ENCODE measurements at regions not wholly inside any gene's neighbourhood (a gene's known extent, or its start where the extent isn't known, plus 50 kb on each side); places are given as distances from the start of the nearest gene placed in this dataset.

DNA sequence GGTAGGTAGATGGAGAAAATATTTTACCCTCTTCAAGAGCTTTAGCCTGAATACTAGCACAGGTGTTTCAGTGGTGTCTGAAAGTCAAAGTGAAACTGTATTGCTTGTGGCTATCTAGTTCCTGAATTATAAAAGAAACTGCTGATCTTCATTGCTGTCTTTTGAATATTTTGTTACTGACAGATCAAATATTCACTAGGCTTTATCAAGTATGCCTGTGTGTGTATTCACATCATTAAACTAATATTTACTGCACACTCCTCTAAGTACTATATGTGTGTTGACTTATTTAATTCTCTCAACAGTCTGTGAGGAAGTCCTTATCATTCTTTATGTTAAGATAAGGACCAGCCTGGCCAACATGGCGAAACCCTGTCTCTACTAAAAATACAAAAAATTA is 139.6 kb downstream of the SOCS6 start:
- DNase-seq (no peak), ATAC-seq (no peak)
- Histone ChIP-seq H3K9me3 (ENCODE audit: control insufficient read depth, low read length) (no peaks in the 10 kb centered on the region), H3K4me1 (ENCODE audit: control insufficient read depth, insufficient read depth, low read length) (peaks cover 2% of the 10 kb centered on the region), H3K4me3 (ENCODE audit: low read length) (no peak overlapping the region), H3K27ac (ENCODE audit: low read length) (no peak overlapping the region), H3K27me3 (ENCODE audit: control insufficient read depth, insufficient read depth) (no peaks in the 10 kb centered on the region)
- intact Hi-C loops (cut with DNase I) = loop anchor here in 2 of 4 donors (10.0 kb wide), 2 partner anchors 124 to 134 kb away; no protein-coding TSS in a partner anchor
- WGBS = 77% methylated on average over 1 of the region's 1 CpG

DNA sequence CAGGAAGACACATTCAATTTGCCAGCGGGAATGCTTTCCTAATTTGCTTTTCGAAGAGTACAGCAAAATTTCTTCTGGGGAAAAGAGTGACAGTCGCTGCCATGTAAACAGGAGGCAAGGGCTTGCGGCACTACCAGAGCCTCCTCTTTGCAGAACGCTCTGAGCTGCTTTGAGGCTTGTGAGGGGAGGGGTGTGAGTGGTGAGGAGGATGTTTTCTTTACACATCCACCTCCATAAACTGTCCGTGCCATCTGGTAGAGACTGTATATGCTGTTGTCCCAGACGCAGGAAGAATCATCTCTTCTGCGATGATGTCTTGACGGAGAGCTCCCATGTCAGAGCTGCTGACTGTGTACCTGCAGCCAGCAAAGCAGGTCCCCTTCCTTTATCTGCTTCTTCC is 138.0 kb downstream of the SOCS6 start:
- no peak overlapping the region for H3K4me3 ChIP-seq (ENCODE audit: low read length)
- H3K27ac ChIP-seq (ENCODE audit: low read length) = no peak overlapping the region
- peaks cover 6% of the 10 kb centered on the region for H3K4me1 ChIP-seq (ENCODE audit: control insufficient read depth, insufficient read depth, low read length)
- no peaks in the 10 kb centered on the region for H3K27me3 ChIP-seq (ENCODE audit: control insufficient read depth, insufficient read depth)
- intact Hi-C loops (cut with DNase I) = loop anchor here in 2 of 4 donors (10.0 kb wide), 2 partner anchors 122 to 132 kb away; no protein-coding TSS in a partner anchor
- ATAC-seq (no peak), DNase-seq (no peak)
- no peaks in the 10 kb centered on the region for H3K9me3 ChIP-seq (ENCODE audit: control insufficient read depth, low read length)
- WGBS = 89% methylated on average over 9 of the region's 9 CpGs

DNA sequence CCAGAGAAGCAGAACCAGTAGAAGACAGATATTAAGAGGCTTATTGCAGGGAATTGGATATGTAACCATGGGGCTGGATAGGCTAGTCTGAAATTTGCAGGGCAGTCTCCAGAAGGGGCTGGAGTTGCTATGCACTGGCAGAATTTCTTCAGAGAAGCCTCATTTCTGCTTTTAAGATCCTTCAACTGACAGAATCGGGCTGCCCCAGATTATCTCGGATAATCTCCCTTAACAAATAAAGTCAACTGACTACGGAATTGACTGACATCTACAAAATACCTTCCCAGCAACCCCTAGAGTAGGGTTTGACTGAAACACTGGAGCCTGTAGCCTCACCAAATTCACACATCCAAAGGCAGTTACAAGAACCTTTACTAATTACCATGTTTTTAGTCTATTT is 136.4 kb downstream of the SOCS6 start:
- ATAC-seq (no peak), DNase-seq (no peak)
- no peak overlapping the region for H3K27ac ChIP-seq (ENCODE audit: low read length)
- H3K9me3 ChIP-seq (ENCODE audit: control insufficient read depth, low read length) = no peaks in the 10 kb centered on the region
- intact Hi-C loops (cut with DNase I) = loop anchor here in 2 of 4 donors (10.0 kb wide), 2 partner anchors 120 to 130 kb away; no protein-coding TSS in a partner anchor
- peaks cover 6% of the 10 kb centered on the region for H3K4me1 ChIP-seq (ENCODE audit: control insufficient read depth, insufficient read depth, low read length)
- H3K4me3 ChIP-seq (ENCODE audit: low read length) = no peak overlapping the region
- no peaks in the 10 kb centered on the region for H3K27me3 ChIP-seq (ENCODE audit: control insufficient read depth, insufficient read depth)
- WGBS = 88% methylated on average over 3 of the region's 3 CpGs

DNA sequence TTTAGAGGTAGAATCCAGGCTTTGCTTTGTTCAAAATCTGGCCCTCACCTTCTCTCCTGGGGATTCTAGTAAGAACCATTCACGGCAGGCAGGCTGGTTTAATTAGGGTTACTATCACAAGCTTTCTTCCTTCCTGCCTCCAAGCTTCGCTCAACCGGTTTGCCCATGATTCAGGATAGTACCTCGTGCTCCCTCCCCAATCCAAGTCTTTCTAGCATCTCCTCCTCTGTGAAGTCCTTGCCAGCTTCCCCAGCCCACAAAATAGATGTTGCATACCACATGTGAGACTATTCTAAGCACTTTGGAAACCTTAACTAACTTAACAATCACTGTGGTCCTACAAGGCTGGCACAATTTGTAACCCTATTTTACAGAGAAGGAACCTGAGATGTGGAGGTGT is 135.1 kb downstream of the SOCS6 start:
- H3K4me1 ChIP-seq (ENCODE audit: control insufficient read depth, insufficient read depth, low read length) = peaks cover 6% of the 10 kb centered on the region
- intact Hi-C loops (cut with DNase I) = loop anchor here in 2 of 4 donors (10.0 kb wide), 2 partner anchors 119 to 129 kb away; no protein-coding TSS in a partner anchor
- no peak overlapping the region for H3K4me3 ChIP-seq (ENCODE audit: low read length)
- ATAC-seq (no peak), DNase-seq (no peak)
- 35% methylated on average over 4 of the region's 4 CpGs for WGBS
- no peaks in the 10 kb centered on the region for H3K27me3 ChIP-seq (ENCODE audit: control insufficient read depth, insufficient read depth)
- H3K9me3 ChIP-seq (ENCODE audit: control insufficient read depth, low read length) = no peaks in the 10 kb centered on the region
- H3K27ac ChIP-seq (ENCODE audit: low read length) = no peak overlapping the region

DNA sequence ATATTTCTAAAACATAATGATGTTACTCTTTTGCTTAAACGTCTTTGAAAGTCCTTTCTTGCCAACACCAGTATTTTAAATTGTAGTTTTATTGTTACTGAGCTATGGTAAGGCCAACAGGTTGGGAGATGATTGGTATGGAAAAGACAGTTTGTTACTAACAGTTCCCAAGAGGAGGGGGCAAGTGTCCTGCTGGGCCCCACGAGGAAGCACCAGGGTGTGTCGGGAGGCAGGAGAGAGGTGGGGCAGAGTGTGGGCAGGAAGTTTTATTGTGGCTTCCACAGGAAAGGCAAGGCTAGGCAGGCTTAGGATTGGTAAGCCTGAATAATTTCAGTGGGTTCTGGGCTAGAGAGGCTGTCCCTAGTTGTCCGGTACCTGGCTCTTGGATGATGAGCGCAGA is 134.3 kb downstream of the SOCS6 start:
- DNase-seq (no peak), ATAC-seq (peak; percentile 13 to 52)
- intact Hi-C loops (cut with DNase I) = loop anchor here in 2 of 4 donors (10.0 kb wide), 2 partner anchors 118 to 128 kb away; no protein-coding TSS in a partner anchor
- H3K4me1 ChIP-seq (ENCODE audit: control insufficient read depth, insufficient read depth, low read length) = peaks cover 6% of the 10 kb centered on the region
- no peaks in the 10 kb centered on the region for H3K9me3 ChIP-seq (ENCODE audit: control insufficient read depth, low read length)
- 62% methylated on average over 5 of the region's 5 CpGs for WGBS
- no peak overlapping the region for H3K27ac ChIP-seq (ENCODE audit: low read length)
- no peak overlapping the region for H3K4me3 ChIP-seq (ENCODE audit: low read length)
- H3K27me3 ChIP-seq (ENCODE audit: control insufficient read depth, insufficient read depth) = no peaks in the 10 kb centered on the region

- H3K4me1 ChIP-seq (ENCODE audit: control insufficient read depth, insufficient read depth, low read length) = peaks cover 6% of the 10 kb centered on the region
- H3K9me3 ChIP-seq (ENCODE audit: control insufficient read depth, low read length) = no peaks in the 10 kb centered on the region
- no peak overlapping the region for H3K27ac ChIP-seq (ENCODE audit: low read length)
- intact Hi-C loops (cut with DNase I) = loop anchor here in 2 of 4 donors (10.0 kb wide), 2 partner anchors 118 to 128 kb away; no protein-coding TSS in a partner anchor
- no peaks in the 10 kb centered on the region for H3K27me3 ChIP-seq (ENCODE audit: control insufficient read depth, insufficient read depth)
- peak in 1 of 2 donors; percentile 4 for ATAC-seq
- DNase-seq = no peak
- 87% methylated on average over 1 of the region's 1 CpG for WGBS
- H3K4me3 ChIP-seq (ENCODE audit: low read length) = no peak overlapping the region
Observed at GRCh38 chr18:70422391-70422965, 133.6 kb downstream of the SOCS6 start.

DNA sequence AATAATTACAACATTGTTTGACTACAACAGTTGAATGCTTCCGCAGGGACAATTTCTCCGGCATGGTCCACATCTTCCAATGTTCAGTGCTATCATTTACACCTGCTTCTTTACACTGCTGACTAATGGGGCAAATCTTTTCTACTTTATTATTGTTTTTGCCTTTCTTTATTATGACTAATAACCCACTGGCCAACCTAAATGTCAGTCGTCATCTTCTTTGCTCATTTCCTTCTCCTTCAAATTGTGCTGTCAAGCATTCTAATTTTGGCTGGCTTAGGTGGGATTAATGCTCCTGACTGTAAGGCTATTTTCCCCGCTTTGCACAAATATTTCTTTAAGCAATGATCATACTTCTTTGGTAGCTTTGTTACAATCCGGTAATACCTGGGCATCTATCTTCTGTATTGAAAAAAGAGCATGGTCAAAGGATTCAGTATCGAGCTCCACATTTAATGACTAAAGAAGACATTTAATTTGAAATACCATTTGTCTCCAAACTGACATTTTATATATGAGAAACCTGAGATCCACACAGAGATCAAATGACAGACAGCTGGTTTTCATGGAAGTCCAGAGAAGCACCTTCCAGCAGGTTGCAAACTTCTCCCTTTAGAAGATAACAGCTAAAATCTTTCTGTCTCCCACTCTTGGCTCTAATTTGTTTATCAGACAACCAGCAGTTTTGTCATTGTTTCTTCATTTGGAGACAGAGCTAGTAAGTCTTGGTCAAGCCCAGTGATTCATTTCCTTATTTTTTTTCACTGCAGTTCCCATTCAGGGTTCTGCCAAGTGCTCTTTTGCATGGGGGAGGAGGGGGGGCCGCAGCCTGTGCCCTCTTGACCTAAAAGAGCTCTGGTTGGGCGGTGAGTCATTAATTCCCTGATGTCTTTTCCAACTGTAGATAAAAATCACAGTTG is 132.9 kb downstream of the SOCS6 start:
- intact Hi-C loops (cut with DNase I) = loop anchor here in 2 of 4 donors (10.0 kb wide), 2 partner anchors 117 to 127 kb away; no protein-coding TSS in a partner anchor
- peak; percentile 92 to 98 for ATAC-seq
- WGBS = 66% methylated on average over 8 of the region's 8 CpGs
- no peak overlapping the region for H3K4me3 ChIP-seq (ENCODE audit: low read length)
- peak; percentile 81 to 85 (median 84) for DNase-seq
- peaks cover 6% of the 10 kb centered on the region for H3K4me1 ChIP-seq (ENCODE audit: control insufficient read depth, insufficient read depth, low read length)
- H3K27ac ChIP-seq (ENCODE audit: low read length) = no peak overlapping the region
- H3K27me3 ChIP-seq (ENCODE audit: control insufficient read depth, insufficient read depth) = no peaks in the 10 kb centered on the region
- no peaks in the 10 kb centered on the region for H3K9me3 ChIP-seq (ENCODE audit: control insufficient read depth, low read length)

GRCh38 chr18:70420146-70420898 is 131.5 kb downstream of the SOCS6 start:
- intact Hi-C loops (cut with DNase I) = loop anchor here in 2 of 4 donors (10.0 kb wide), 2 partner anchors 116 to 126 kb away; no protein-coding TSS in a partner anchor
- no peak for ATAC-seq
- 65% methylated on average over 4 of the region's 4 CpGs for WGBS
- H3K9me3 ChIP-seq (ENCODE audit: control insufficient read depth, low read length) = no peaks in the 10 kb centered on the region
- no peak for DNase-seq
- no peak overlapping the region for H3K4me3 ChIP-seq (ENCODE audit: low read length)
- H3K4me1 ChIP-seq (ENCODE audit: control insufficient read depth, insufficient read depth, low read length) = peaks cover 6% of the 10 kb centered on the region
- H3K27me3 ChIP-seq (ENCODE audit: control insufficient read depth, insufficient read depth) = no peaks in the 10 kb centered on the region
- no peak overlapping the region for H3K27ac ChIP-seq (ENCODE audit: low read length)

- DNase-seq = no peak
- H3K27me3 ChIP-seq (ENCODE audit: control insufficient read depth, insufficient read depth) = no peaks in the 10 kb centered on the region
- WGBS = 42% methylated on average over 3 of the region's 3 CpGs
- intact Hi-C loops (cut with DNase I) = no loop called here
- no peak overlapping the region for H3K27ac ChIP-seq (ENCODE audit: low read length)
- peaks cover 6% of the 10 kb centered on the region for H3K4me1 ChIP-seq (ENCODE audit: control insufficient read depth, insufficient read depth, low read length)
- ATAC-seq = no peak
- H3K9me3 ChIP-seq (ENCODE audit: control insufficient read depth, low read length) = no peaks in the 10 kb centered on the region
- H3K4me3 ChIP-seq (ENCODE audit: low read length) = no peak overlapping the region
Observed at GRCh38 chr18:70419526-70419925, 130.7 kb downstream of the SOCS6 start.

DNA sequence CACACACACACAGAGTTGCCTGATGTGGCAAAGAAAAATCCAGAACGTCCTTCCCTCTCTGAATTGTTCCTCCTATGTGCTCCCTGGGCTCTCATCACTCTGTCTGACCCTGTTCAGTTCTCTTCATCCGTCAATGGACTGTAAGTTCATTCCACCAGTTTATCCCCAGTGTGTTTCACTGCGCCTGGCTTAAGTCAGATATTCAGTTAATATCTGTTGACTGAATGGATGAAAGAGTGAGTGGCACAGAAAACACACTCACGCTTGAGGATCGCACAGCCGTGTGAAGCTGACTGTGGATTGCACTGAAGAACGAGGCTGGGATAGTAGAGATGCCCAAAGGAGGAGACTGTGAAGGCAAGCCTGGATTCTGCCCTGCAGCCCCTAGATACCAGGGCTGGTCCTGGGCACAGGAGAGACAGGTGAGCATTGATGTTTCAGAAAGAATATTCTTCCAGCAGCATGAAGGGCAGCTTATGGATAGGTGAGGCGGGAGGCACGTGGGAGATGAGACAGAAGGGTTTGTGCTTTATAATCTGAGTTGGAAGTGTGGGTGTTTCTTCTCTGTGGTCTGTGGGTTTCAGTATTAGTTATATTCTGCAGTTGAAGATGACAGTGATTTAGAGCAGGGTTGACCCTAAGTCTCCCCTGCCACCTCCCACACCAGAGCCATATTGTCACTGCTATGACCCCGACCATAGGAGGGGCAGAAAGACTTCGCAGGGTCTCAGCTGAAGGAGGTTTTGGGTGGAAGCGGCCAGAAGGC is 129.9 kb downstream of the SOCS6 start:
- H3K4me3 ChIP-seq (ENCODE audit: low read length) = no peak overlapping the region
- peaks cover 6% of the 10 kb centered on the region for H3K4me1 ChIP-seq (ENCODE audit: control insufficient read depth, insufficient read depth, low read length)
- H3K27me3 ChIP-seq (ENCODE audit: control insufficient read depth, insufficient read depth) = no peaks in the 10 kb centered on the region
- intact Hi-C loops (cut with DNase I) = no loop called here
- no peak overlapping the region for H3K27ac ChIP-seq (ENCODE audit: low read length)
- ATAC-seq (no peak), DNase-seq (no peak)
- WGBS = 79% methylated on average over 12 of the region's 12 CpGs
- H3K9me3 ChIP-seq (ENCODE audit: control insufficient read depth, low read length) = no peaks in the 10 kb centered on the region

Measured in right cardiac atrium (tissue), 5 donors.